Lung microvascular endothelial cell (primary cell): ENCODE measurements at regions not wholly inside any gene's neighbourhood (a gene's known extent, or its start where the extent isn't known, plus 50 kb on each side); places are given as distances from the start of the nearest gene placed in this dataset.

Experiments
- DNase-seq, 2 donors: peaks; one replicate each; pipeline versions ENCODE4 v3.0.0 to v3.0.0-alpha.2; 2010; ENCODE audit warnings: low read depth in 2 of 2

- DNase-seq: no peak
Observed at GRCh38 chr7:23973264-23973663, 263.2 kb downstream of the STK31 start.

- no peak for DNase-seq
Observed at GRCh38 chr7:23980081-23980480, 270.1 kb downstream of the STK31 start.

- DNase-seq: no peak
Observed at GRCh38 chr7:23981314-23981713, 271.3 kb downstream of the STK31 start.

GRCh38 chr7:23981758-23982157, 271.7 kb downstream of the STK31 start:
- DNase-seq: no peak

- no peak for DNase-seq
Observed at GRCh38 chr7:24005517-24005916, 278.5 kb upstream of the NPY start.

- DNase-seq: no peak
Observed at GRCh38 chr7:24010495-24010894, 273.5 kb upstream of the NPY start.

GRCh38 chr7:24017519-24017918, 266.5 kb upstream of the NPY start:
- DNase-seq: no peak

GRCh38 chr7:24018331-24018730, 265.7 kb upstream of the NPY start:
- no peak for DNase-seq

- DNase-seq: no peak
Observed at GRCh38 chr7:24019841-24020240, 264.1 kb upstream of the NPY start.

GRCh38 chr7:24024276-24025068, 259.5 kb upstream of the NPY start:
- DNase-seq: no peak

GRCh38 chr7:24025094-24025493, 258.9 kb upstream of the NPY start:
- DNase-seq: no peak

GRCh38 chr7:24025765-24026164, 258.2 kb upstream of the NPY start:
- DNase-seq: no peak

- no peak for DNase-seq
Observed at GRCh38 chr7:24026351-24026750, 257.6 kb upstream of the NPY start.

GRCh38 chr7:24029068-24029467, 254.9 kb upstream of the NPY start:
- DNase-seq: no peak

GRCh38 chr7:24034251-24034650, 249.7 kb upstream of the NPY start:
- no peak for DNase-seq

- no peak for DNase-seq
Observed at GRCh38 chr7:24035366-24036032, 248.5 kb upstream of the NPY start.

- no peak for DNase-seq
Observed at GRCh38 chr7:24036033-24036412, 248.0 kb upstream of the NPY start.

GRCh38 chr7:24038993-24039392, 245.0 kb upstream of the NPY start:
- no peak for DNase-seq

GRCh38 chr7:24039991-24040624, 243.9 kb upstream of the NPY start:
- no peak for DNase-seq

GRCh38 chr7:24042028-24042427, 242.0 kb upstream of the NPY start:
- no peak for DNase-seq

GRCh38 chr7:24049296-24049695, 234.7 kb upstream of the NPY start:
- DNase-seq: no peak

- DNase-seq: no peak
Observed at GRCh38 chr7:24050991-24051560, 232.9 kb upstream of the NPY start.
